ENCODE measurements at regions not wholly inside any gene's neighbourhood (a gene's known extent, or its start where the extent isn't known, plus 50 kb on each side); places are given as distances from the start of the nearest gene placed in this dataset.

DNA sequence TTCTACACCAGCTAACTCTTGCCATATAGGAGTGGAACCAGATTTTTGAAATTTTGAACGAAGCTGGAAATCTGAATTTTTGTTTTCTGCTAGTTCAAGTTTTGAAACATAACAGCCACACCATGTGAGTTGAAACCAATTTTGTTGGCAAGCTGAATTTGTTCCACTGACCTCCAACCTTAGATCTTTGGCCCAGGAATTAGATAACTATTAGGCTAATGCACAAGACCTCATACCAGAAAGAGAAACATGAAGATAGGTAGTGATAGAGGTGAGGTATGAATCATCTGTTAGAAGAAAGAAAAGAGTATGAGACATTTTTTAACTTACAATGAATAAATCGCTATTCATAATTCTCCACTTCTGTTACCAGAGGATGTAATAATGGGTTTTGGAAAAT is 76.8 kb upstream of the ACSL1 start:
- CTCF ChIA-PET: interaction anchor here (0.8 kb wide), 1 partner anchor 19 kb away, joined by 3 read pairs; no protein-coding TSS in a partner anchor
- peaks cover 0 to 6% of the 10 kb centered on the region in 2 experiments; a peak in 1 of 4 replicates for H3K4me1 ChIP-seq (ENCODE audit: control insufficient read depth in 1 of 2, insufficient read depth in 2 of 2, low read depth in 1 of 2, low read length in 1 of 2)

DNA sequence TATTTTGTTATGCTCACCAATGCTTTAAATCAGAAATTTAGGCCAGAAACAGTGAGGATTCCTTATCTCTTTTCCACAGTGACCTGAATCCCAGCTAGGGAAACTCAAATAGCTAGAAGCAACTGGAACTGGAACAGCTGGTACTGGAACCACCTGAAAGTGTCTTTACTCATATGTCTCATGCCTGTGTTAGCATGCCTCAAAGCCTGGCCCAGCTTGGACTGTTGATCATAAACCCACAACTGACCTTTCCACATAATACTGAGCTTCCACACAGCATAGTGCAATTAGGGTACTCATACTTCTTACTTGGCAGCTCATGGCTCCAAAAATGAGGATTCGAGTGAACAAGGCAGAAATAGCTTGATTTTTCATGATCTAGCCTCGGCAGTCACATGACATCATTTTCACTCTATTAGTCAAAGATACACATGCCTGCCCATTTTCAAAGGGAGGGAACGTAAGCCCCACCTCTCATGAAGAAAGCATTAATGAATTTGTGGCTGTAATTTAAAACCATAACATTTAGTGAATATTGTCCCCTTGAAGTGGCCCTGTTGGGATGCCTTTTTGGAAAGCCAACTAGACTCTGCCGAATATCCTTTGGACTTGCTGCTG is 80.8 kb upstream of the ACSL1 start:
- DNase-seq: no peak
- POLR2A ChIA-PET: no interaction called here
- H3F3A ChIP-seq (replicated peaks; ENCODE audit: insufficient read depth): no peaks in the 10 kb centered on the region
- H3K27ac ChIP-seq (ENCODE audit: low read depth in 2 of 2, low read length in 1 of 2): no peak overlapping the region
- H2AFZ ChIP-seq (ENCODE audit: low read depth): no peak overlapping the region
- no peak overlapping the region for H3K9ac ChIP-seq
- no peaks in the 10 kb centered on the region for H3K9me2 ChIP-seq
- no peak overlapping the region for H3K4me2 ChIP-seq
- H3K79me2 ChIP-seq (ENCODE audit: insufficient read depth): no peaks in the 10 kb centered on the region
- peaks cover 0 to 2% of the 10 kb centered on the region in 2 experiments; a peak in 1 of 4 replicates for H3K4me1 ChIP-seq (ENCODE audit: control insufficient read depth in 1 of 2, insufficient read depth in 2 of 2, low read depth in 1 of 2, low read length in 1 of 2)
- no peak for TF ChIP-seq JUND (IDR thresholded peaks at IDR 0.05)
- TF ChIP-seq, protein P1, sequence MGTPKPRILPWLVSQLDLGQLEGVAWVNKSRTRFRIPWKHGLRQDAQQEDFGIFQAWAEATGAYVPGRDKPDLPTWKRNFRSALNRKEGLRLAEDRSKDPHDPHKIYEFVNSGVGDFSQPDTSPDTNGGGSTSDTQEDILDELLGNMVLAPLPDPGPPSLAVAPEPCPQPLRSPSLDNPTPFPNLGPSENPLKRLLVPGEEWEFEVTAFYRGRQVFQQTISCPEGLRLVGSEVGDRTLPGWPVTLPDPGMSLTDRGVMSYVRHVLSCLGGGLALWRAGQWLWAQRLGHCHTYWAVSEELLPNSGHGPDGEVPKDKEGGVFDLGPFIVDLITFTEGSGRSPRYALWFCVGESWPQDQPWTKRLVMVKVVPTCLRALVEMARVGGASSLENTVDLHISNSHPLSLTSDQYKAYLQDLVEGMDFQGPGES (IDR thresholded peaks at IDR 0.05; ENCODE audit: low read depth, low read length): no peak
- TF ChIP-seq GABPA (IDR thresholded peaks at IDR 0.05; ENCODE audit: low read depth): no peak
- no peak for TF ChIP-seq TCF12 (IDR thresholded peaks at IDR 0.05)
- TF ChIP-seq, protein P2, sequence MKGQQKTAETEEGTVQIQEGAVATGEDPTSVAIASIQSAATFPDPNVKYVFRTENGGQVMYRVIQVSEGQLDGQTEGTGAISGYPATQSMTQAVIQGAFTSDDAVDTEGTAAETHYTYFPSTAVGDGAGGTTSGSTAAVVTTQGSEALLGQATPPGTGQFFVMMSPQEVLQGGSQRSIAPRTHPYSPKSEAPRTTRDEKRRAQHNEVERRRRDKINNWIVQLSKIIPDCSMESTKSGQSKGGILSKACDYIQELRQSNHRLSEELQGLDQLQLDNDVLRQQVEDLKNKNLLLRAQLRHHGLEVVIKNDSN (IDR thresholded peaks at IDR 0.05; ENCODE audit: borderline replicate concordance, low read depth): no peak
- TF ChIP-seq RXRA (IDR thresholded peaks at IDR 0.05; ENCODE audit: borderline replicate concordance, low read depth): no peak
- no peak for TF ChIP-seq ELF1 (IDR thresholded peaks at IDR 0.05)
- no peaks in the 10 kb centered on the region for H3K27me3 ChIP-seq (ENCODE audit: insufficient read depth)
- H3K9me3 ChIP-seq: no peaks in the 10 kb centered on the region
- no peaks in the 10 kb centered on the region for H3K36me3 ChIP-seq (replicated peaks in 1 of 2; ENCODE audit: control insufficient read depth in 1 of 2, insufficient read depth in 2 of 2, low read length in 1 of 2)
- no peak overlapping the region for H3K4me3 ChIP-seq (ENCODE audit: low read depth in 2 of 2, low read length in 1 of 2)
- WGBS (ENCODE audit: low lambda C conversion rate): 25% methylated on average over 4 of the region's 4 CpGs
- CTCF ChIA-PET: no interaction called here
- no peaks in the 10 kb centered on the region for H4K20me1 ChIP-seq (ENCODE audit: insufficient read depth)

More for the DNA sequence above, 76.8 kb upstream of the ACSL1 start:
- Histone ChIP-seq H2AFZ (ENCODE audit: low read depth) (no peak overlapping the region), H3F3A (replicated peaks; ENCODE audit: insufficient read depth) (no peaks in the 10 kb centered on the region), H3K9me3 (no peaks in the 10 kb centered on the region), H3K36me3 (replicated peaks in 1 of 2; ENCODE audit: control insufficient read depth in 1 of 2, insufficient read depth in 2 of 2, low read length in 1 of 2) (no peaks in the 10 kb centered on the region), H3K79me2 (ENCODE audit: insufficient read depth) (no peaks in the 10 kb centered on the region), H3K9me2 (no peaks in the 10 kb centered on the region), H3K9ac (no peak overlapping the region), H4K20me1 (ENCODE audit: insufficient read depth) (no peaks in the 10 kb centered on the region), H3K27me3 (ENCODE audit: insufficient read depth) (no peaks in the 10 kb centered on the region), H3K27ac (ENCODE audit: low read depth in 2 of 2, low read length in 1 of 2) (no peak overlapping the region), H3K4me2 (no peak overlapping the region), H3K4me3 (ENCODE audit: low read depth in 2 of 2, low read length in 1 of 2) (no peak overlapping the region)
- no peak for TF ChIP-seq GABPA (IDR thresholded peaks at IDR 0.05; ENCODE audit: low read depth)
- TF ChIP-seq, protein P3, sequence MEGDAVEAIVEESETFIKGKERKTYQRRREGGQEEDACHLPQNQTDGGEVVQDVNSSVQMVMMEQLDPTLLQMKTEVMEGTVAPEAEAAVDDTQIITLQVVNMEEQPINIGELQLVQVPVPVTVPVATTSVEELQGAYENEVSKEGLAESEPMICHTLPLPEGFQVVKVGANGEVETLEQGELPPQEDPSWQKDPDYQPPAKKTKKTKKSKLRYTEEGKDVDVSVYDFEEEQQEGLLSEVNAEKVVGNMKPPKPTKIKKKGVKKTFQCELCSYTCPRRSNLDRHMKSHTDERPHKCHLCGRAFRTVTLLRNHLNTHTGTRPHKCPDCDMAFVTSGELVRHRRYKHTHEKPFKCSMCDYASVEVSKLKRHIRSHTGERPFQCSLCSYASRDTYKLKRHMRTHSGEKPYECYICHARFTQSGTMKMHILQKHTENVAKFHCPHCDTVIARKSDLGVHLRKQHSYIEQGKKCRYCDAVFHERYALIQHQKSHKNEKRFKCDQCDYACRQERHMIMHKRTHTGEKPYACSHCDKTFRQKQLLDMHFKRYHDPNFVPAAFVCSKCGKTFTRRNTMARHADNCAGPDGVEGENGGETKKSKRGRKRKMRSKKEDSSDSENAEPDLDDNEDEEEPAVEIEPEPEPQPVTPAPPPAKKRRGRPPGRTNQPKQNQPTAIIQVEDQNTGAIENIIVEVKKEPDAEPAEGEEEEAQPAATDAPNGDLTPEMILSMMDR (IDR thresholded peaks at IDR 0.05): no peak
- 47% methylated on average over 2 of the region's 2 CpGs for whole genome bisulfite sequencing (ENCODE audit: low lambda C conversion rate)
- POLR2A ChIA-PET: no interaction called here
- DNase-seq: no peak

All from SK-N-SH (cell line).